ENCODE measurements at regions not wholly inside any gene's neighbourhood (a gene's known extent, or its start where the extent isn't known, plus 50 kb on each side); places are given as distances from the start of the nearest gene placed in this dataset.
"Not testable (repeated sequence)": the region's sequence is repeated elsewhere in the genome, so short reads cannot be mapped to it uniquely, and the experiment has no call there.

GRCh38 chr10:28391283-28391682, 88.4 kb upstream of the MPP7 start:
- DNase-seq (ENCODE audit: low read depth in 2 of 2) = no peak

DNA sequence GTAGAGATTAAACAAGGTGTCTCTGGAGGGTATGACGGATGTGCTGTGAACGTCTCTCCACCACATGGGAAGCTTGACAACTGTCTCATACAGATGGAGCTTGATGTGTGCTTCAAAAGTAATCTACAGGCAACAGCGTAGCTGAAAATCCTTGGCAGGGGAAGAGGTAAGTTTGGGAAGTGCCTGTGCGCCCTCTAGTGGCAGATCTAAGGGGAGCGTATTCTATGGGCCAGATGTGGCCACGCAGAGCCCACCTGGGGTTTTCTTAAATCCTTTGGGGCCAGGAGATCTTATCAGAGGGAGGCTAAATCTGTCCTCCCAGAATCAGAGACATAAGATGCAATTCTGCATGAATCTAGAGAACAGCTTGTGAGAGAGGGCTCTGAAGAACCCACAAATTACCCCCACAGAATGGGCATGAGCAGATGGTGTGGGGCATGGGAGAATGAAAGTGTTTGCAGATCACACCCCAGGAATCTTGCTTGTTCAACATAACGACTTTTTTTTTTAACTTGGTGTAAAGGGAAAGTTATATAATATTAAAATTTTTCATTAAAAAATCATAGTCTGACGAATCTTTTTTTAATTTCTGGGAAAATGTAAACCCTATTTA, 91.2 kb upstream of the MPP7 start:
- DNase-seq (ENCODE audit: low read depth in 2 of 2) = peak; percentile 8 to 33

DNA sequence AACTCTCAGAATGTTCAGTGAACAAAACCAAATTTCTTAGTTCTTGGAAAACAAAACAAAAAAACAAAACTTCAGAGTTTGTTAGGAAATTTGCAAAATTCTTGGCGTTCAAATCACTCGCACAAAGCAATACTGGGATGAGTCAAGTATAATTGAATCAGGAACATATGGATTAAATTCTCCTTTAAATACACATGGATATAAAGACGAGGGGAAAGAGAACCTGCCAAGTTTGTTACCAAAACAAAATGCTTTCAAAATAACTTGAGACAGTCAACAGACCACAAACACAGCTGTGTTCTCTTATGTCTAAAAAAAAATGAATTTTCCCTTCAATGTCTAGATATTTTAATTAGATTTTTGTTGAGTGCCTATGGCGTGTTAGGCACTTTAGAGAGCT, 93.5 kb upstream of the MPP7 start:
- no peak for DNase-seq (ENCODE audit: low read depth in 2 of 2)

- DNase-seq (ENCODE audit: low read depth in 2 of 2) = no peak
These were observed 94.4 kb upstream of the MPP7 start for GRCh38 chr10:28397229-28397628.

DNA sequence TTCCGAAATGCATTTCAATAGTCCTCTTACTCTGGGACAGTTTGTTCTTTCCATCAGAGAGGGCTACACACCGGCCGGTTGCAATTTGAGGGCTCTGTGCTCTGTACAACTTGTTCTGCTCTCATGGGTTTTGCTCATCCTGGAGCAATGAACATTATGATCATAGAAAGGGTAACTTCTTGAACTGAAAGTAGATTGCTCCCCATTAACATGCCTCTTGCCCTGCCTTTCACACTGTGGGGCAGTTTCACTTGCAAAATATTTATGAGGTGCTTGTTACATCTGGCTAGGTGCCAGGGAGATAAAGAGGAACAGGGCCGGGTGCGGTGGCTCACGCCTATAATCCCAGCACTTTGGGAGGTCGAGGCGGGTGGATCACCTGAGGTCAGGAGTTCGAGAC, 97.3 kb upstream of the MPP7 start:
- DNase-seq (ENCODE audit: low read depth in 2 of 2) = no peak

- no peak for DNase-seq (ENCODE audit: low read depth in 2 of 2)
These were observed 97.8 kb upstream of the MPP7 start for GRCh38 chr10:28400681-28401080.

DNA sequence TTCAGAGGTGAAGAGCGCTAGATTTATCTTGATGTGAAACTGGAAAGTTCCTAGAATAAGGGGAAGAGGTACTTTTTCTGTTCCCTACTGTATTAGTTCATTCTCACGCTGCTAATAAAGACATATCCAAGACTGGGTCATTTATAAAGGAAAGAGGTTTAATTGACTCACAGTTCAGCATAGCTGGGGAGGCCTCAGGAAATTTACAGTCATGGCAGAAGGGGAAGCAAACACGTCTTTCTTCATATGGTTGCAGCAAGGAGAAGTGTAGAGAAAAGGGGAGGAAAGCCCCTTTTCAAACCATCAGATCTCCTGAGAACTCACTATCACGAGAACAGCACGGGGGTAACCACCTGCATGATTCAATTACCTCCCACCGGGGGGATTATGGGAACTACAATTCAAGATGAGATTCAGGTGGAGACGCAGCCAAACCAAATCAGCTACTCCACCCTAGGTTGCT, 99.8 kb upstream of the MPP7 start:
- not testable (repeated sequence) for DNase-seq (ENCODE audit: low read depth in 2 of 2)

GRCh38 chr10:28403090-28403489, 100.2 kb upstream of the MPP7 start:
- no peak for DNase-seq (ENCODE audit: low read depth in 2 of 2)

GRCh38 chr10:28408237-28408777, 105.4 kb upstream of the MPP7 start:
- DNase-seq (ENCODE audit: low read depth in 2 of 2) = no peak

DNA sequence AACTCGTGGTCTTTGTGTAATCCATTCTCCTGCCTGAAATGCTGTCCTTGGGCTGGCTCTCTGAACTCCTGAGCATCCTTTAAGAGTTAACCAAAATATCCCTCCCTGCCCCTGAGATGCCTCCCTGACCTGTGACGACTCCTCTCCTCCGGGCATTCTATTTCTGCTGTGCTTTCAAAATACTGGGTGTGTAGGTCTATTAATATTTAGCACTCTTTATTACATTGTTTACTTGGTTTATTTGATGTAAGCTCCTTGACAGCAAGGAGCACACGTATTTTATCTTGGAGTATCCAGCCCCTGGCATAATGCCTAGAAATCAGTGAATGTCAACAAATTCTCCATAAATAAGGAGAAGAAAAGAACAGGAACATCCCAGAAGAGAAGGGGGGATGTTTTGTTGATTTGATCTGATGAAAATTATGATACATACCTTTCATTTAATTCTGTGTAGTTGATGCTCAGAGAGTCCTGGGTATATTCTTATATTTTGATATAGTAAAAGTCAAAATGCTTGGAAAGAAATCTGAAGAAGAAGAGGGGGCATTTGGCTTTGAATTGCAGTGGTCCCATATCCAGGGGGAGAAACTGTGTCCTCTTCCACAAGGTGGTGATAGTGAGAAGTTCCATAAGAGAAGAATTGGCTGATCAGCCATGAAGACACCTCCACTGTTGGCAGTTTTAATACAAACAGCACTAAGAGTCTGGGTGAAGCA, 107.7 kb upstream of the MPP7 start:
- DNase-seq (ENCODE audit: low read depth in 2 of 2) = no peak

DNA sequence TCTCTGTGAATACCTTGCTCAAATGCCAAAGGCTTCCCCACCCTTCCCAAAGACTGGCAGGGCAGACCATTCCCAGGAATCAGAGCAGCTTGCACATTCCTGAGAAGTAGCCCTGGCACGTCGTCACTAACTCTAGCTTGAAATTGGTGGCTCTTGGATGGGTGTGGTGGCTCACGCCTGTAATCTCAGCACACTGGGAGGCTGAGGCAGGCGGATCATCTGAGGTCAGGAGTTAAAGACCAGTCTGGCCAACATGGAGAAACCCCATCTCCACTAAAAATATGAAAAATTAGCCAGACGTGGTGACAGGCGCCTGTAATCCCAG, 108.2 kb upstream of the MPP7 start:
- no peak for DNase-seq (ENCODE audit: low read depth in 2 of 2)

DNA sequence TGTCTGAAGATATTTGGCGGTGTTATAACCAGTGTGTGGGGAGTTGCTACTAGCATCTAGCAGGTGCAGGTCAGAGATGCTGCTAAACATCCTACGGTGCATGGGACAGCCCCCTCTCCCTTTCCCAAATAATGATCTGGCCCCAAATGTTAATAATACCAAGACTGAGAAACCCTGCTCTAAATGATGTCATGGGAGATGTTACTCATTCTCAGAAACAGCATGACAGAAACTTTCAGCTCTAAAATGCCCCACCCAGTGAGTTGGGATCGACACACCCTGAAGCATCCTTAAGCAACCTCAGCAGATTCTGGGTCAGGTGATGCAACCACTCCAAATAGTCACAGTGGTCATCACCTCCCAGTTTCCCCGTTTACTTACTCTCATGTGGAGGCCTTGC, 108.8 kb upstream of the MPP7 start:
- no peak for DNase-seq (ENCODE audit: low read depth in 2 of 2)

- DNase-seq (ENCODE audit: low read depth in 2 of 2) = no peak
These were observed 114.8 kb upstream of the WAC start for GRCh38 chr10:28418069-28418468.

DNA sequence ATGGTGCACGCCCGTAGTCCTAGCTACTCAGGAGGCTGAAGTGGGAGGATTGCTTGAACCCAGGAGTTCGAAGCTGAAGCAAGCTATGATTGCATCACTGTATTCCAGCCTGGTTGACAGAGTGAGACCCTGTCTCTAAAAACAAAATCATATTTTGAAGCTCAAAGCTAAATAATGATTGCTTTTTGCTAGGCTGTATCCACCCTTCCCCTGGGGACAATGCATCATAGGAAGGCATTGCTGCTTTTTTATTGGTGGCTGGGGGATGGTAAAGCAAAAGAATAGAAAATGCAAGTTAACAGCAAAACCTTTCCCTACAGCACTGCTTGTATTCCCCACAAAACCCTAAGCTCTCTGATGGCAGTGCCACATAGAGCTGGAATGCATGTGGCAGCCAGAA, 107.5 kb upstream of the WAC start:
- no peak for DNase-seq (ENCODE audit: low read depth in 2 of 2)

- no peak for DNase-seq (ENCODE audit: low read depth in 2 of 2)
These were observed 106.3 kb upstream of the WAC start for GRCh38 chr10:28426392-28427159.

DNA sequence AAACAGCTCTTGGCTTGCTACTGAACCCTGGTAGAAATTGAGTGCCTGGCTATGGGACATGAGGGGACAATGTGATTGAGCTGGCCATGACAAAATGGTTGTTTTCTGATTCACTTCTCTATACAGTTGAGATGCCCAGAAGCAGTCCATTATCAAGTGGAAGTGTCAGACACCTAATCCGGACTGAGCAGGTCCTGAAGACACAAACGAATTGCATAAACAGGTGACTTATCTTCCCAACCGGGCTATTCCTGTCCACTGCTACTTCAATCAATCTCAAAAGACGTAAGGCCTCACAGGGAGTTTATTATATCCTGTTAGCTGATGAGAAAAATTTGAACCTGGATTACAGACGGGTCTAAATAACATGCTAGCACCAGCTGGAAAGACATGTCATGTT, 105.5 kb upstream of the WAC start:
- DNase-seq (ENCODE audit: low read depth in 2 of 2) = no peak

DNA sequence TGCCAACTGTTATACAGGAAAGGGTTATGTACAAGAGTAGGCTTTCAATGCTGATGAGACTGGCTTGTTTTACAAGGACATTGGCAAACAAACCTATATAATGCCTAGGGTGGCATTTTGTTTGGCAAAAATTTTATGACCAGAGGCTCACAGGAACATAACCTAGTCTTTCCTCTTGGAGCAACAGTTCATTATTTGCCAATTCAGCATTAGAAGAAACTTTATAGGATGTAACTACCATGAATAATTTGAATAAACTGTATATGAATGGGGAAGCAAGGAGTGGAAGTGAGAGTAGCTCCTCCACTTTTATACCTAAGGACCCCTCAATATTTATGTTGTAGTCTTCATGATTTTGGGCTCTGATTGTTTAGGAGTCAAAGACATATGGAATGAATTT, 103.9 kb upstream of the WAC start:
- DNase-seq (ENCODE audit: low read depth in 2 of 2) = no peak

DNA sequence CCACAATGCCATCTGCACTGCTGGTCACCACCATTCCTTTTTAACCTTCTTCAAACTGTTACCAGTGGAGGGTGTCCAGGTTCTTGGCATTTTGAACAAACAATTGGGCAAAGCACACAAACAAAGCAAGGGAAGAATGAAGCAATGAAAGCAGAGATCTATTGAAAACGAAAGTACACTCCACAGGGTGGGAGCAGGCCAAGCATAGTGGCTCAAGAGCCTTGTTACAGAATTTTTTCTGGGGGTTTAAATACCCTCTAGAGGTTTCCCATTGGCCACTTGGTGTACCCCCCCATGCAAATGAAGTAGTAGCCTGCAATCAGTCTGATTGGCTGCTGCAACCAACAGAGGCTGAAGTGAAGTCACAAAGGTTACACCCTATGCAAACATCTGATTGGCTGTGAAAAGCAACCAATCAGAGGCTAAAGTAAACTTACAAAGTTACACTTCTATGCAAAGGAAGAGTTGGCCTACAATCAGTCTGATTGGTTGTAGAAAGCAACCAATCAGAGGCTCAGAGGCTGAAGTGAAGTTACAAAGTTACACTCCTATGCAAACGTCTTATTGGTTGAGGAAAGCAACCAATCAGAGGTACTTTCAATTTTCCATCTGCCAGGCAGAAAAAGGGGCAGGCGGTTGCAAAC, 103.2 kb upstream of the WAC start:
- DNase-seq (ENCODE audit: low read depth in 2 of 2) = no peak

DNA sequence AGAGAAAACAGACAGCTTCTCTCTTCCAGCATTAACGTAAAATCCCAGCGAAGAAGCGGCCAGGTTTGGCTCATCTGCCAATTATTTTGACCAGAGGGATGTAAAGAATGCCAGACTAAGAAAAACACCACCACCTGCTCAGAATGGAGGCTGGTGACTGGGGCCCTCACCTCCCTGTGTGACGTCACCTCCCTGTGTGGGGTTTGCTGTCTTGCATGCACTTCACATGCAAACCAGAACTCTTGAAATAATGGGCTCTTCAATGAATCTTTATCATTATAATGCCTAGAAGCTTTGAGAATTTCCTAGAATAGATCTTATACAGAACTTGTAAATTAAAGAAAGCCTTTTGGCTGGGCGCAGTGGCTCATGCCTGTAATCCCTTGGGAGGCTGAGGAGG, 101.8 kb upstream of the WAC start:
- no peak for DNase-seq (ENCODE audit: low read depth in 2 of 2)

- peak in 1 of 2 donors; percentile 1 for DNase-seq (ENCODE audit: low read depth in 2 of 2)
These were observed 100.7 kb upstream of the WAC start for GRCh38 chr10:28432210-28432676.

DNA sequence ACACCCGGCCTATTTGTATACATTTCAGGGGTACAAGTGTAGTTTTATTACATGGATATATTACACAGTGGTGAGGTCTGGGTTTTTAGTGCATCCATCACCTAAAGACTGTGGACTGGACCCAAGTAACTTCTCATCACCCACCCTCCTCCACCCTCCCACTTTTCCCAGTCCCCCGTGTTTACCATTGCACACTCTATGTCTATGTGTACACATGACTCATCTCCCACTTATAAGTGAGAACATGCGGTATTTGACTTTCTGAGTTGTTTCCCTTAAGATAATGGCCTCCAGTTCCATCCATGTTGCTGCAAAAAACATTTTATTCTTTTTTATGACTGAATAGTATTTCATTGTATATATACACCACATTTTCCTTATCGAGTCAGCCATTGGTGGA, 98.9 kb upstream of the WAC start:
- no peak for DNase-seq (ENCODE audit: low read depth in 2 of 2)

DNA sequence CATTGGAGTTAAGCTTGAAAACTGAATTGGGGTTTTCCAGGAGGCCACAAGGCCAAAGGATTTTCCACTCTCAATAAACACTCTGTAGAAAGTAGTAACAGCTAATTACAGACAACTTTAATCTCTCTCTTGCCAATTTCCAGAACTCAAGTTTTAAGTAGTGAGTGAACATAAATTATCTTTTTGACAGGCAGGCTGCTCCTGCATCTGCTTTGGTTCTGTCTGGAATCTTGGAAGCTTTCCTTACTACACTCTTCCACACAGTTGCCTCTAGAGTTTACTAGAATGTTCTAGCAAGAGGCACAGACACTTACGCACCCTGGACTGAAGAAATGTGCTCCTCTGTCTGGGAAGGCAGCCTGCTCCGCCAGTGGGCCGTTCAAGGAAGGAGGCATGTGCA, 90.5 kb upstream of the WAC start:
- DNase-seq (ENCODE audit: low read depth in 2 of 2) = no peak
